Iris pigment epithelial cell (primary cell): ENCODE measurements at regions not wholly inside any gene's neighbourhood (a gene's known extent, or its start where the extent isn't known, plus 50 kb on each side); places are given as distances from the start of the nearest gene placed in this dataset.

ENCODE experiments used
- DNase-seq: peaks from one replicate; pipeline ENCODE4 v3.0.0-alpha.2; 2011; ENCODE audit warnings: low read depth

DNA sequence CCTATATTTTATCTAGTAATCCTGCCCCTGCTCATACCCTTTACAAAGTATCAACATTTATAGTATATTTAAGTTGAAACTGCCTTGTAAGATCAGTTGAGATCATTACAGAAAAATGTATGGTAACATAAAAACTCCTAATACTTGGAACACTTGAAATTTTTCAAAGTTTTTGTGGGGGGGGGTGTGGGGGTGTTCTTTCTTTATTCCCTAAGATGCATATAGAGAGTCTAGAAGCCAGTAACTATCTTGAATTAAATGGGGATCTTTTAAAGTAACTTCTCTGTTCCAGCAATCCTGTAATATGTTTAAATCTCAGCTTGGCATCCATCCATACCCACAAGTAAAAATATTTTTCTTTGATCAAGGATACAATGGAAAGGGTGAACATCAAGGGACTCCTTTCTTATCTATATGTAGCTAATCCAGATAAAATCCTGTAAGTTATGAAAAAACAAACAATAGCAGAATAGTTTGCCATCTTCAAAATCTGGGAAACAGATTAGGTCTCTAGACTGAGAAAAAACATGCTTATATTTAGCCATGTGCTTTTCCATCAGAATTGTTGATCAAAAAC, 455.3 kb downstream of the MEIS1 start:
- peak; percentile 48 for DNase-seq

DNA sequence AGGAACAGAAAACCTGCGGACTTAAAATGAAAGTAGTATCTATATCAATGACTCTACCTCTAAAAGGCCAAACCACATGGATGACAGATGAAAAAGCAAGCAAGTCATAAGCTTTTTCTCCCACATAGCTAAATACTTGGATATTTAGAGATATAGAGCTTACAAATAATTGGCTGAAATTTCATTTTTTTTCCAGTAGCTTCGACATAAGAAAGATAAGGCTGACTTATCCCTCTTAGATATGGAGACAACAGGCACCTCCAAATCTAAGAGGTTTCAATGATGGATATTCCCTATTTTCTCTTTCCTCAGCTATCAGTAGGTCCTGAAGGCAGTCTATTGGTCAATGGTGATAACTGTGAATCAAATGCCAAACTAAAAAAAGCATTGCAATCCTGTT, 460.3 kb downstream of the MEIS1 start:
- DNase-seq, result no peak

GRCh38 chr2:66896131-66896530, 461.2 kb downstream of the MEIS1 start:
- no peak for DNase-seq

DNA sequence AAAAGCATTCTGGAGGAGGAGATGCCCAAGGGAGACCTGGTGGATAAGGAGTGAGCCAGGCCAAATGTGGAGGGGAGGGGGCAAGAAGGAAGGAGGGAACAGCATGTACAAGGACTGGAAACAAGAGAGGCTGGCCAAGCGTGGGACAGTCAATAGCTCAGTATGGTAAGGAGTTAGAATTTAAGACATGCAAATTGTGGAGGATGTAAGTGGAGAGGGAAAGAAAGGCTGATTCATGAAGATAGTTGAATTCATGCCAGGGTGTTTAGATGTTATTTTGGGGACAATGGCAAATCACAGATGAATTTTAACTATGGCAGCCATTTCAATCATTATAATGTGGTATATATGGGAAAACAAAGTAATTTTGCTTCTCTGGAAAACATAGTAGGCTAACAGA, 462.3 kb downstream of the MEIS1 start:
- DNase-seq, result peak; percentile 66

- peak; percentile 45 for DNase-seq
Measured at GRCh38 chr2:66897691-66898150, 462.8 kb downstream of the MEIS1 start.

DNA sequence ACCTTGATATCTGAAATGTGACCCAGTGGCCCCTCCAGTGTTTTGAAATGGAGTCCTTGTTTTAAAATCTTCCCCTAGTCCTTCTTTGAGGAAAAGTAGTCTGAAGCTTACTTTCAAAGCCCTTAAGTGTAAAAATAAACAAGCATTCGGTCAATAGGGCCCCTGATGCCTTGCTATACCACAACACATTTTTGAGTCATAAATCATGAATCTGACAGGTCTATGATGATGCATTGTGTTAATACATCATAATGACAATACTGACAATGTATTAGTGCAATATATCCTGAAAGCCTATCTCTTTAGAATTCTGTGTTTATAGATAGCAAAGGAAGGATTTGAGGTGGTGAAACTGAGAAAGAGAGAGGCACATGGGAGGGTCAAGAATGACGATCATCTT, 464.2 kb downstream of the MEIS1 start:
- DNase-seq, result peak; percentile 58

DNA sequence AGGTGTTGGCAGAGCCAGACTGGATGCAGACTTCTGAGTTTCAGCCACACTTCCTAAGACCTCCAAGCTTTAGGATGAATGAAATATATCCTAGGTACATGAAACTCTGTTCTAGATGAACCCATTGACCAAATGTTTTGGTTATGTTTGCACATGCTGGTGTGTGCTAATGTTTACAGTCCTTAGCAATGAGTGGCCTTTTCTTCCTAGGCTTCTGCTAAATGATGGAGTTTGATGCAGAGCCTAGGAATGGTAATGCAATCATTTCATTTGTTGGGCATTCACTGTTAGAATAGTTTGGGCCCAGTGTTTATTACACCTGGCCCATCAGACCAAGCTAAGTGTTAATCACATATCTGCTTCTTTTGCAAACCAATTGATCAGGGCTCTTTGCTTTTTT, 464.7 kb downstream of the MEIS1 start:
- DNase-seq, result peak; percentile 55

GRCh38 chr2:66901344-66901743, 466.4 kb downstream of the MEIS1 start:
- DNase-seq, result no peak

GRCh38 chr2:66903183-66903582, 468.3 kb downstream of the MEIS1 start:
- DNase-seq, result no peak

DNA sequence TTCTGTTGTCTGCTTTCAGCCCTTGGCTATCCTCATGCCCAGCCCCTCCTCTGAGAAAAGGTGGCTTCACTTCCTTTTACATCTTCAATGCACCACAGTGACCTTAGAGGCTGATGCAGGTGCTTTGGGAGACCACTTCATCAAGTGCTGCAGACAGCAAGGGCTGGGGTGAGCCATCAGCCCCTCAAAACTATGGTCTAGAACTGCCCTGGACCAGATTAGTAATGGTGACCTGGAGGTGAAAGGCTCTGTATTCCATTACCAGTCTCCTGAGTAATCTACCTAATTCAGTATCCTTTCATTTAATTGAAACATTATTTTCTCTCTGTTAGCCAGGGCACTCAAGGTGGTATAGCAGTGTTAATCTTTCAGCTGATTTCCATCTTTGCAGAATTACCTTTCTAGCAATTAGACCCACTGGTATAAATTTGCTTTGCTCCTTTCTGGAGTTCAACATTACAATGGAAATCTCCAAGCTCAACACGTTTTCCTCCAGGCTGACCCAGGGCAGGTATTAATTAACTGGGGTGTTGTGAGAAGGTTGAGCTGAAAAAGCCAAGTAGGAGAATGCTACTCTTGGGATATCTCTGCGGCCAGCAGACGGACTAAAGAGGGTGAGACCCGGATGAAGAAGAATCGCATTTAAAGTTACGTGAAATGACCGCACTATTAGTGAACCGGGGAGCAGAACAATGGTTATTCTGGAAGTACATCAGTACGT, 469.0 kb downstream of the MEIS1 start:
- no peak for DNase-seq

DNA sequence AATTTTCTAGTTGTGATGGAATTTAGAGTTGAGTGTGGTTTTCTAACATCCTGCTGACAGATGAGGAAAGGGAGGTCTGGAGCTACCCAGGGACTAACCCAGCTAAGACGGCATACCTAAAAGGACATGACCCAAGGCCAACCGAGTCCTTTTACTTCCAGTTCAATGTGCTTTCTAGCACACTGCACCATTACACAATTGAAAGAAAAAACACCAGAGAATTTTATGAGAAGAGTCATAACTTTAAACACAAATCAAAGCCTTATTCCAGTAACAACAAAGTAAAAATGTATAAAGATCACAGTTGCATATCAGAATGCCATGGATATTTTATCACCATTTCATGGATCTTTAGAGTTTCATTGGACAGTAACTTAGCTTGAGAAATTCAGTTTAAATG, 480.3 kb downstream of the MEIS1 start:
- peak; percentile 76 for DNase-seq

DNA sequence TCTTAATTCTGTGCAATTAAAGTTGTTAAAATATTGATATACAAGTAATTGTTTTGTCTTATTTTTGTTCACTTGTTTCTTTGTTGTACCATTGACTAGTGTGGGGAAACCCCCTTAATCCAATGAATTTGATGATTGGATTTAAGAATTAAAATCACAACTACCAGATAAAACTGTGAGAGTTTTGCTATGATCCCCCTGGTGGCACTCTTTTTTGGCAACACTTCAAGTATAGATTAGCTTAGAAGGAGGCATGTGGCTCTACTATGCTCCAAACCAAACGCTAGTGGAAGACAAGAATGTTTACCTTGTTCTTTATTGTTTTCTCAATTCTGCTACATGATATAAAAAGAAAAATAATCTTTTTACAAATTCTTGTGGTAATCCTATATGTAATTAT, 477.8 kb upstream of the ETAA1 start:
- DNase-seq, result no peak

GRCh38 chr2:66920415-66920814, 476.7 kb upstream of the ETAA1 start:
- no peak for DNase-seq

DNA sequence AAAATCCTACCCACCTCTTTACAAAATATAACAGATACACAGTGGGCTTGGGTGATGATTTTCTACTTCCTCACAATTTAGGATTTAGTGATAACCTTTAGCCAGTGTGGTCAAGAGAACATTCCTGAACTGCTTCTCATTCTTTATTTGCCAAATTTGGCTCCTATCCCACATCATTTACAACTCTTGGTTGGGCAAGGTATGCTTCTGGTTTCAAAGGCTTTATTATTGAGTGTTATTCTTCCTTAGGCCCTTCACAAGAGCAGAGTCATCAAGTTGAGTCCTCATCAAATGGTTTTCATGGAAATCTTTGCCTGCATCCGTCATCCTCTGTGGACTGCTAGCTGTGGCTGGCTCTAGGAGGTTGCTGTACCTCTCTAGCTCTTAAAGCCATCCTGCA, 472.0 kb upstream of the ETAA1 start:
- peak; percentile 78 for DNase-seq

DNA sequence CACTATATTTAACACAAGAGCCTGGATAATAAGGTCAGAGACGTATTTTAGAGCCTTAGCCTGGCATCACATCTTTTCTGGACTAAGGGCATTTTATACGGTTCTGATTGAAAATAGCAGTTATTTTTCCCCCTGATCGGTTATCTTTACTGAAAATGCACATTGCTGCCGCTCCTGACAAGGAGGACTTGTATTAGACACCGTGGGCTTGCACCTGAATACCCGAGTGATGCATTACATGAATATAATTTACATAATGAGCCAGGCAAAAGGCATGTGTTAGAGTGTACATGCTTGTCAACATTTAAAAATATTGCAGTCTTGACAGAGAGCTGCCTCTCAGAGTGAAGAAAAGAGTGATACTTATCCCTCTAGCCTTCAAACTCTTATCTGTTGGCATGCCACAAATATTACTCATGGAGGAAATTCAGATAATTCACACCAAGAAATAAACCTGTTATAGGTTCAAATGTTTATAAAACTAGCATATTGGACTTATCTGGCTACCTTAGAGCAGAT, 470.5 kb upstream of the ETAA1 start:
- peak; percentile 10 for DNase-seq

DNA sequence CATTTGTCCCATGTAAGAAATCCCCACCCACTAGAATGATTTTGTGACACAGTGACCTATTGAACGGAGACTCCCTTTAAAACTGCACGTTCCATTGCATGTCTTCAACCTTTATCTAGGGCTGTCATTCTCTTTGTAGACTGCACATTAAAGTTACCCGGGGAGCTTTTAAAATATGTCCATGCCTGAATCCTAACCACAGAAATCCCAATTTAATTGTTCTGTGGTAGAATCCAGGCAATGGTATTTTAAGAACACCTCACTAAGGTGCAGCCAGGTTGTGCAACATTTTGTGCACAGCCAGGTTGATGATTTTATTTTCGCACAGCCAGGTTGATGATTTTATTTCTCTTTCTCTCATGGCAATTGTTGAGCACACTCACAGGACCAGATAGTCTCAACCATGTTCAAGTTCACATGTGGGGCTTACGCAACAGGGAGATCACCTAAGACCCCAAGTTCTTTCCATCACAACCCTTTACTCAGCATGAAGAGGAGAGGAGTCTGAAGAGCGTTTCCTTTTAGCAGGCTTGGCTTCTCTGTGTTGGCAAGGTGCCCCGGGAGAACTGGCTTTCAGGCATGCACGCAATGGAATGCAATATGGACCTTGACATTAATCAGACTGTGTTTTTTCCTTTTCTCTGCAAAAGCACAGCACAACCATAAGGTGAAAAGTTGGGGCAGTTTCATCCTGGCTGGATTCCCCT, 467.3 kb upstream of the ETAA1 start:
- peak; percentile 86 for DNase-seq

GRCh38 chr2:66930339-66931220, 466.6 kb upstream of the ETAA1 start:
- no peak for DNase-seq

DNA sequence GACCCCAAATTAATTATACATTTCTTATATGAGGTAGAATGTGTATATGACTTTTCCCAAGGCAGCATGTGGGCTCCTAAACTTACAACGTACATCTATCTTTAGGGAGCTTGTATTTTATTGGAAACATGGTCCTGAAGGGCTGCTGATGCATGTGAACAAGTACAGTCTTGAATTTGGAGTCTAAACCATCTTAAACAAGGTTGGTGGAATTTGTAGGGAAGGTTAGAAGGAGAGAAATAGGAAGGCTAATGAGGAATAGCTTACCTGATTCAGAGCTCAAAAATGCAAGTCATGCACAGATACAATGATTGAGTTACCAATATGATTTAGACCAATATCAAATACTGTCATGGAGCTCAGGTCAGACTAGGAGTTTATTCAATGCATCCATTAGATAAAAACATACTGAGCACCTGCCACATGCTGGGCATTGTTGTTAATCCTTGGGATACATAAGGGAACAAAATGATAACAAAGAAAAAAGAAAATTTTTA, 458.6 kb upstream of the ETAA1 start:
- no peak for DNase-seq

DNA sequence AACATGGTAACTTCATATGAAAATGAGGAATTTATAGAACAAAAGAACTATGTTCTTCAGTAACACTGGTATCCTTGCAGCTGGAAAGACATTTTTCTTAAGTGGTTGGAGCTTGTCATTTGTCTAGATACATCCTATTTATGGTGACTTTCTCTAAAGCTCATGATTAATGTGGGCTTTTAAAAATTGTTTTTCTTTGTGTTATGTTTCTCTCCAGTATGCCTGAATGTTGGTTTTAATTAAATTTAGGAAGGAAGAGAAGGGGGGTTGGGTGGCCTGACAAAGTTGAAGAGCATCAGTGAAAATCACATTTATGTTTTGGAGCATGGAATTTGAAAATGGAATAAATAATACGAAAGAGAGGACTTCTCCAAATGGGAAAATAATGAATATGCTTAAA, 457.1 kb upstream of the ETAA1 start:
- DNase-seq, result no peak

- no peak for DNase-seq
Measured at GRCh38 chr2:66948234-66948633, 448.9 kb upstream of the ETAA1 start.

DNA sequence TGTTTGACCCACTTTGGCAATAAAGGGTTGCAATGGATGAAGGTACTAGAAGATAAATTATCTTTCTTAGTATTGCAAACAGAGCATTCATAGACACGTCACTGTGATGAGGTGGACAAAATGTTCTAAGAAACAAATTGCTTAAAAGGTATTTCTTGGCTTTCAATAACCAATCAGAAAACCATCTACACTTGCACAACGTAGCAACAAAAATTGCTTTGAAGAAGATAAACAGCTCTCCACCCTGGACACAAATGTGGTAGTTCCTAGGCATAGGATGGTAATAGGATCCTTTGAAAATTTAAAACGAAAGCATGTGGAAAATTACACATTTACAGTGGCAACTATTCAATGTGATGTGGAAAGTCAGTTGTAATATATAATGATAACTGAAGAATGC, 439.9 kb upstream of the ETAA1 start:
- DNase-seq, result peak; percentile 37

DNA sequence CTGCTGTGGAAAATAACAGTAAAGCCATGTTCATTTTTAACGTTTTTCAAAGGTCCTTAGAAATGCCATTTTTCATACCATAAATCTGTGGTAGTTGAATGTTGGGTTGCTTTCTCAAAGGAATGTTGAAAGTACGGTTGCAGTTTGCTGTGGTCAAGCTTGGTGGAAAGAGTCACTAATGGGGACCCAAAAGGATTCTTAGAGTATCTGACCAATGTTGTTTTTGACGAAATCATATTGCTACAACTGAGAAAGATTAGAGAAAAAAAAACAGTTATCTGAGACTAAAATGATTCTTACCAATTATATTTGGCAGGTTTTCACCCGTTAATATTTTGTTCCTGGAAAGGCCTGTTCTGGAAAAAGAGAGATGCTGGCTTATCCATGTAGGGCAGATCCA, 439.5 kb upstream of the ETAA1 start:
- no peak for DNase-seq
